DND-41 (cell line): ENCODE measurements at regions not wholly inside any gene's neighbourhood (a gene's known extent, or its start where the extent isn't known, plus 50 kb on each side); places are given as distances from the start of the nearest gene placed in this dataset.
"Not testable (repeated sequence)": the region's sequence is repeated elsewhere in the genome, so short reads cannot be mapped to it uniquely, and the experiment has no call there.

Source experiments
- ATAC-seq: fragments of 200-7000 bp; cut with Tn5 transposase; 3 replicates; pipeline ENCODE4 v1.9.1; 2021; ENCODE audit warnings: low read depth; ENCODE audit not compliant: insufficient read depth
- DNase-seq: peaks from one replicate; pipeline ENCODE4 v3.0.0-alpha.2; 2020
- H2AFZ ChIP-seq: 2 replicates; pipeline ENCODE4 v1.6.0; 2012; ENCODE audit warnings: low read depth, low read length
- H3K27ac ChIP-seq: 2 replicates; pipeline ENCODE4 v1.5.1; 2012; ENCODE audit warnings: low read length, inconsistent platforms
- H3K27me3 ChIP-seq: fragments of 200-600 bp; sonication (generic); 2 replicates; pipeline ENCODE4 v1.6.0; 2012; ENCODE audit warnings: low read length, mild to moderate bottlenecking, inconsistent platforms; ENCODE audit not compliant: insufficient read depth, poor library complexity
- H3K36me3 ChIP-seq: 2 replicates; pipeline ENCODE4 v1.5.1; 2012; ENCODE audit warnings: low read length, inconsistent platforms; ENCODE audit not compliant: insufficient read depth
- H3K4me1 ChIP-seq: 2 replicates; pipeline ENCODE4 v1.5.1; 2012; ENCODE audit warnings: mild to moderate bottlenecking, low read length; ENCODE audit not compliant: insufficient read depth
- H3K4me2 ChIP-seq: 2 replicates; pipeline ENCODE4 v1.6.0; 2012; ENCODE audit warnings: mild to moderate bottlenecking, moderate library complexity, low read length, inconsistent platforms; ENCODE audit not compliant: insufficient read depth
- H3K4me3 ChIP-seq, 2 experiments: fragments of 200-600 bp in 1 of 2; shearing (Covaris generic) in 1 of 2; 2 replicates each; pipeline ENCODE4 v1.5.1; 2012 to 2016; ENCODE audit warnings: inconsistent platforms in 2 of 2, low read length in 2 of 2, mild to moderate bottlenecking in 2 of 2, low read depth in 1 of 2, moderate library complexity in 1 of 2
- H3K79me2 ChIP-seq: 2 replicates; pipeline ENCODE4 v1.6.0; 2012; ENCODE audit warnings: low read length, inconsistent platforms; ENCODE audit not compliant: insufficient read depth
- H3K9ac ChIP-seq: 2 replicates; pipeline ENCODE4 v1.6.0; 2012; ENCODE audit warnings: low read depth, mild to moderate bottlenecking, inconsistent platforms, low read length, moderate library complexity
- H3K9me3 ChIP-seq: 2 replicates; pipeline ENCODE4 v1.5.1; 2012; ENCODE audit warnings: low read length, moderate library complexity, mild to moderate bottlenecking, inconsistent platforms; ENCODE audit not compliant: insufficient read depth, severe bottlenecking
- H4K20me1 ChIP-seq: 2 replicates; pipeline ENCODE4 v1.6.0; 2012; ENCODE audit warnings: low read length; ENCODE audit not compliant: insufficient read depth
- EZH2 ChIP-seq: IDR thresholded peaks from 3 replicates; pipeline ENCODE4 v1.6.1; 2012; ENCODE audit warnings: borderline replicate concordance, low read depth, mild to moderate bottlenecking, moderate library complexity, low read length, inconsistent platforms; ENCODE audit not compliant: severe bottlenecking
- TF ChIP-seq, protein P1 (sequence below): IDR thresholded peaks from 2 replicates; pipeline ENCODE4 v1.5.1; 2012; ENCODE audit warnings: borderline replicate concordance, low read length, moderate library complexity, mild to moderate bottlenecking; ENCODE audit not compliant: poor library complexity, severe bottlenecking; ENCODE audit errors: extremely low read depth

DNA sequence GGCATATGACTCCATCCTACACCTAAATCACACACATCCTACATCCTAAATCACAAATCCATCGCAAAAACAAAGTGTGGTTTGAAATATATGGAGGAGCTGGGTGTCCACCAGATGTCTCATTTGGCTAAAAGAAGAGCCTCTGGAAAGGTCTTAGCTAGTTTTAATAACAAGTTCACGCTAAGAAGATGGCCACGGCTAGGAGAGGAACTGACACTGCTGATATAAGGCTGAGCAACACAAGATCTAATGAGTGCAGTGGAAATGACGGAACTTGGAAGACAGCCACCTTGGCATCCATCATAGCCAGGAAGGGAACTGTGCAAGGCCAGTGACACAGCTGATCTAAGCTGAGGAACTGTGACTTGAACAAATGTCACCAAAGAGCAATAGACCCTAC is 60.0 kb upstream of the AGAP1 start:
- Histone ChIP-seq H3K4me3 (no peak overlapping the region), H3K79me2 (no peaks in the 10 kb centered on the region), H4K20me1 (no peaks in the 10 kb centered on the region), H3K4me2 (no peak overlapping the region), H3K27me3 (peaks cover 3% of the 10 kb centered on the region), H3K9ac (no peak overlapping the region), H3K9me3 (no peaks in the 10 kb centered on the region), H3K4me1 (no peaks in the 10 kb centered on the region), H2AFZ (no peak overlapping the region), H3K36me3 (no peaks in the 10 kb centered on the region), H3K27ac (no peak overlapping the region)
- ATAC-seq (no peak), DNase-seq (no peak)
- no peak for TF ChIP-seq EZH2
- TF ChIP-seq, protein P1, sequence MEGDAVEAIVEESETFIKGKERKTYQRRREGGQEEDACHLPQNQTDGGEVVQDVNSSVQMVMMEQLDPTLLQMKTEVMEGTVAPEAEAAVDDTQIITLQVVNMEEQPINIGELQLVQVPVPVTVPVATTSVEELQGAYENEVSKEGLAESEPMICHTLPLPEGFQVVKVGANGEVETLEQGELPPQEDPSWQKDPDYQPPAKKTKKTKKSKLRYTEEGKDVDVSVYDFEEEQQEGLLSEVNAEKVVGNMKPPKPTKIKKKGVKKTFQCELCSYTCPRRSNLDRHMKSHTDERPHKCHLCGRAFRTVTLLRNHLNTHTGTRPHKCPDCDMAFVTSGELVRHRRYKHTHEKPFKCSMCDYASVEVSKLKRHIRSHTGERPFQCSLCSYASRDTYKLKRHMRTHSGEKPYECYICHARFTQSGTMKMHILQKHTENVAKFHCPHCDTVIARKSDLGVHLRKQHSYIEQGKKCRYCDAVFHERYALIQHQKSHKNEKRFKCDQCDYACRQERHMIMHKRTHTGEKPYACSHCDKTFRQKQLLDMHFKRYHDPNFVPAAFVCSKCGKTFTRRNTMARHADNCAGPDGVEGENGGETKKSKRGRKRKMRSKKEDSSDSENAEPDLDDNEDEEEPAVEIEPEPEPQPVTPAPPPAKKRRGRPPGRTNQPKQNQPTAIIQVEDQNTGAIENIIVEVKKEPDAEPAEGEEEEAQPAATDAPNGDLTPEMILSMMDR = no peak

DNA sequence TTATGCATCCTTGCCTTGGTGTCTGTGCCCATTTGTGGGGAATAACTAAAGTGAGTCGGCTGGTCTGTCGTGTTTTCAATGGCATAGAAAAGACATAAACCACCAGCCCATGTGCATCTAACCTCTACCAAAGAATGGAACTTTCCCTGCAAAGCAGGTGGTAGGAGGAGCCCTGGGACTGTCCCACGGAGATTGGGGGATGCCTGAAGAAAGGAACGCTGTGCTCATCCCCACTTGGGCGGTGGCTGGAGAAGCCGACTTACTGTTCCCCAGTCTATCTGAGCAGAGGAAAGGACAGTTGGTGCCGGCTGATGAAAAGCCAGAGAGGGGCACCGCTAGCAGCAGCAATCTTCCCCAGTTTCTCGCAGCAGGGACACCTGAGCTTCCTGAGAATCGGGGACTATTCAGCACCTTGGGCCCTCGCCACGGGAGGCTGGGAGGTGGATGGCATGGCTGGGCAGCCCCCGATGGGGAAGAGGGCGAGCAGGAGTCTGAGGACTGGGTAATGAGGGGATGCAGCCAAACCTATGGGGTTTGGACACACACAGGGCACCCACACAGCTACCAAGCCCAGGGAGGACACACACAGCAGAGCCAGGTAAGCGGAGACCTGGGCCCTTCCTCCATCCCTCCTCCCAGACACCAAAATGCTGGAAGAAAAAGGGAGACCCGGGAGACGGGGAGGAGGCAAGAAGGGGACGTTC is 53.7 kb upstream of the AGAP1 start:
- DNase-seq (no peak), ATAC-seq (no peak)
- no peak overlapping the region for H3K27ac ChIP-seq
- no peaks in the 10 kb centered on the region for H4K20me1 ChIP-seq
- TF ChIP-seq, protein P1 = no peak
- no peak for TF ChIP-seq EZH2
- H3K36me3 ChIP-seq = no peaks in the 10 kb centered on the region
- no peak overlapping the region for H3K4me3 ChIP-seq
- no peaks in the 10 kb centered on the region for H3K27me3 ChIP-seq
- no peak overlapping the region for H3K4me2 ChIP-seq
- no peaks in the 10 kb centered on the region for H3K79me2 ChIP-seq
- no peak overlapping the region for H2AFZ ChIP-seq
- no peaks in the 10 kb centered on the region for H3K9me3 ChIP-seq
- no peak overlapping the region for H3K9ac ChIP-seq
- no peaks in the 10 kb centered on the region for H3K4me1 ChIP-seq

DNA sequence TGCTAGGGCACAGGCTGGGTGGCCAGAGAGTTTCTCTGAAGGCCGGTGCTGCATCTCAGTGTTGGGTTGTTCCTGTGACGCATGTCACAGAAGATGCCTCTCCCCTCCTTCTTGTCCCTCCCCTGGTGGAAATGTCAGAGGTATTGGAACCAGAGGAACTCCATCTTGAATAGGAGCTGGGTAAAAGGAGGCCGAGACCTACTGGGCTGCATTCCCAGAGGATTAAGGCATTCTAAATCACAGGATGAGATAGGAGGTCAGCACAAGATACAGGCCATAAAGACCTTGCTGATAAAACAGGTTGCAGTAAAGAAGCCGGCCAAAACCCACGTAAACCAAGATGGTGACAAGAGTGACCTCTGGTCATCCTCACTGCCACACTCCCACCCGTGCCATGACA is 50.3 kb upstream of the AGAP1 start:
- not testable (repeated sequence) for H3K27ac ChIP-seq, H3K4me3 ChIP-seq, H3K9me3 ChIP-seq, H3K27me3 ChIP-seq, H3K4me1 ChIP-seq, ATAC-seq, H2AFZ ChIP-seq, H3K79me2 ChIP-seq, DNase-seq, H3K4me2 ChIP-seq, H4K20me1 ChIP-seq, H3K9ac ChIP-seq, H3K36me3 ChIP-seq
